H1 (cell line): ENCODE measurements at regions not wholly inside any gene's neighbourhood (a gene's known extent, or its start where the extent isn't known, plus 50 kb on each side); places are given as distances from the start of the nearest gene placed in this dataset.
"Not testable (repeated sequence)": the region's sequence is repeated elsewhere in the genome, so short reads cannot be mapped to it uniquely, and the experiment has no call there.

Experiments used
- ATF2 ChIP-seq: IDR thresholded peaks from 2 replicates; pipeline ENCODE4 v1.6.1; 2012; ENCODE audit warnings: low read length, inconsistent platforms
- CHD1 ChIP-seq: IDR thresholded peaks from 2 replicates; pipeline ENCODE4 v1.6.1; 2012; ENCODE audit warnings: low read depth, low read length, improper control_type of control experiment
- POLR2A ChIP-seq, 2 experiments: IDR thresholded peaks; 1 replicate in 1 of 2; 2 replicates in 1 of 2; pipeline ENCODE4 v1.6.1; 2011; ENCODE audit warnings: low read depth in 2 of 2, low read length in 2 of 2, mild to moderate bottlenecking in 2 of 2; ENCODE audit errors: control extremely low read depth in 1 of 2
- POLR2AphosphoS5 ChIP-seq: IDR thresholded peaks from 2 replicates; pipeline ENCODE4 v1.6.1; 2011; ENCODE audit warnings: low read depth, low read length
- TAF1 ChIP-seq: IDR thresholded peaks from 2 replicates; pipeline ENCODE4 v1.6.1; 2011; ENCODE audit warnings: mild to moderate bottlenecking, low read depth, low read length
- TAF7 ChIP-seq: optimal IDR thresholded peaks from 2 replicates; pipeline ENCODE3; 2011; ENCODE audit warnings: low read depth, mild to moderate bottlenecking, inconsistent platforms, low read length, moderate library complexity, borderline replicate concordance
- TEAD4 ChIP-seq: IDR thresholded peaks from 2 replicates; pipeline ENCODE4 v1.6.1; 2012; ENCODE audit warnings: low read depth, low read length, inconsistent platforms, mixed read lengths
- YY1 ChIP-seq: IDR thresholded peaks from 2 replicates; pipeline ENCODE4 v1.6.1; 2011; ENCODE audit warnings: low read depth, mild to moderate bottlenecking, low read length
- TF ChIP-seq, protein P1 (sequence below), 3 experiments: IDR thresholded peaks; 1 replicate in 2 of 3; 2 replicates in 1 of 3; pipeline versions ENCODE4 v1.5.1 to v1.6.1; 2011; ENCODE audit warnings: low read length in 3 of 3, mild to moderate bottlenecking in 3 of 3, inconsistent platforms in 2 of 3, low read depth in 1 of 3, moderate library complexity in 1 of 3; ENCODE audit not compliant: insufficient read depth in 1 of 3; ENCODE audit errors: control extremely low read depth in 1 of 3

DNA sequence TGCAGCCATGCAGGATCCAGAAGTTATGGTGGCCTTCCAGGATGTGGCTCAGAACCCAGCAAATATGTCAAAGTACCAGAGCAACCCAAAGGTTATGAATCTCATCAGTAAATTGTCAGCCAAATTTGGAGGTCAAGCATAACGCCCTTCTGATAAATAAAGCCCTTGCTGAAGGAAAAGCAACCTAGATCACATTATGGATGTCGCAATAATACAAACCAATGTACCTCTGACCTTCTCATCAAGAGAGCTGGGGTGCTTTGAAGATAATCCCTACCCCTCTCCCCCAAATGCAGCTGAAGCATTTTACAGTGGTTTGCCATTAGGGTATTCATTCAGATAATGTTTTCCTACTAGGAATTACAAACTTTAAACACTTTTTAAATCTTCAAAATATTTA is 157.8 kb downstream of the KCNRG start:
- not testable (repeated sequence) for TF ChIP-seq TEAD4; ATF2; YY1; POLR2A (IDR thresholded peaks at IDR 0.05; ENCODE audit: control extremely low read depth in 1 of 2, low read depth in 2 of 2, low read length in 2 of 2); TAF7; CHD1; POLR2AphosphoS5; TAF1
- TF ChIP-seq, protein P1, sequence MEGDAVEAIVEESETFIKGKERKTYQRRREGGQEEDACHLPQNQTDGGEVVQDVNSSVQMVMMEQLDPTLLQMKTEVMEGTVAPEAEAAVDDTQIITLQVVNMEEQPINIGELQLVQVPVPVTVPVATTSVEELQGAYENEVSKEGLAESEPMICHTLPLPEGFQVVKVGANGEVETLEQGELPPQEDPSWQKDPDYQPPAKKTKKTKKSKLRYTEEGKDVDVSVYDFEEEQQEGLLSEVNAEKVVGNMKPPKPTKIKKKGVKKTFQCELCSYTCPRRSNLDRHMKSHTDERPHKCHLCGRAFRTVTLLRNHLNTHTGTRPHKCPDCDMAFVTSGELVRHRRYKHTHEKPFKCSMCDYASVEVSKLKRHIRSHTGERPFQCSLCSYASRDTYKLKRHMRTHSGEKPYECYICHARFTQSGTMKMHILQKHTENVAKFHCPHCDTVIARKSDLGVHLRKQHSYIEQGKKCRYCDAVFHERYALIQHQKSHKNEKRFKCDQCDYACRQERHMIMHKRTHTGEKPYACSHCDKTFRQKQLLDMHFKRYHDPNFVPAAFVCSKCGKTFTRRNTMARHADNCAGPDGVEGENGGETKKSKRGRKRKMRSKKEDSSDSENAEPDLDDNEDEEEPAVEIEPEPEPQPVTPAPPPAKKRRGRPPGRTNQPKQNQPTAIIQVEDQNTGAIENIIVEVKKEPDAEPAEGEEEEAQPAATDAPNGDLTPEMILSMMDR (IDR thresholded peaks at IDR 0.05; ENCODE audit: control extremely low read depth in 1 of 3, insufficient read depth in 1 of 3, low read depth in 1 of 3, low read length in 3 of 3), result not testable (repeated sequence)
